ENCODE measurements at regions not wholly inside any gene's neighbourhood (a gene's known extent, or its start where the extent isn't known, plus 50 kb on each side); places are given as distances from the start of the nearest gene placed in this dataset.

- no peaks in the 10 kb centered on the region for H3K27me3 ChIP-seq
- no peak overlapping the region for H3K4me3 ChIP-seq
- DNase-seq: no peak
- no peaks in the 10 kb centered on the region for H3K9me3 ChIP-seq
- TF ChIP-seq CTCF (IDR thresholded peaks at IDR 0.05) (no peak), EP300 (IDR thresholded peaks at IDR 0.05) (no peak), POLR2A (IDR thresholded peaks at IDR 0.05) (no peak)
- intact Hi-C loops (cut with DNase I): loop anchor here in 1 of 4 donors (5.0 kb wide), 1 partner anchor 1925 kb away; no protein-coding TSS in a partner anchor
- H3K27ac ChIP-seq: no peak overlapping the region
- WGBS, 3 donors: 58 to 74% (median 67%) methylated on average over 2 of the region's 2 CpGs
- H3K4me1 ChIP-seq (ENCODE audit: insufficient read depth): no peaks in the 10 kb centered on the region
- H3K36me3 ChIP-seq: no peaks in the 10 kb centered on the region
These were observed 296.3 kb downstream of the GPAM start for GRCh38 chr10:111887266-111887665.

GRCh38 chr10:111890046-111890445 is 293.5 kb downstream of the GPAM start:
- no peaks in the 10 kb centered on the region for H3K4me1 ChIP-seq (ENCODE audit: insufficient read depth)
- no peaks in the 10 kb centered on the region for H3K27me3 ChIP-seq
- no peak overlapping the region for H3K4me3 ChIP-seq
- no peaks in the 10 kb centered on the region for H3K9me3 ChIP-seq
- intact Hi-C loops (cut with DNase I): no loop called here
- TF ChIP-seq POLR2A (IDR thresholded peaks at IDR 0.05): no peak
- no peak overlapping the region for H3K27ac ChIP-seq
- H3K36me3 ChIP-seq: no peaks in the 10 kb centered on the region
- no peak for DNase-seq
- WGBS, 3 donors: 55 to 66% (median 62%) methylated on average over 3 of the region's 3 CpGs

- DNase-seq: no peak
- Histone ChIP-seq H3K27ac (no peak overlapping the region), H3K27me3 (no peaks in the 10 kb centered on the region), H3K36me3 (no peaks in the 10 kb centered on the region), H3K9me3 (no peaks in the 10 kb centered on the region), H3K4me1 (ENCODE audit: insufficient read depth) (no peaks in the 10 kb centered on the region), H3K4me3 (no peak overlapping the region)
- 45 to 52% (median 47%) methylated on average over 4 of the region's 4 CpGs for WGBS, 3 donors
- intact Hi-C loops (cut with DNase I): no loop called here
- TF ChIP-seq CTCF (IDR thresholded peaks at IDR 0.05) (no peak), EP300 (IDR thresholded peaks at IDR 0.05) (no peak)
These were observed 267.6 kb downstream of the GPAM start for GRCh38 chr10:111916011-111916410.

- Histone ChIP-seq H3K9me3 (no peaks in the 10 kb centered on the region), H3K4me3 (no peak overlapping the region), H3K27ac (no peak overlapping the region), H3K27me3 (no peaks in the 10 kb centered on the region), H3K36me3 (no peaks in the 10 kb centered on the region), H3K4me1 (ENCODE audit: insufficient read depth) (no peaks in the 10 kb centered on the region)
- DNase-seq: no peak
- TF ChIP-seq EP300 (IDR thresholded peaks at IDR 0.05) (no peak), CTCF (IDR thresholded peaks at IDR 0.05) (no peak), POLR2A (IDR thresholded peaks at IDR 0.05) (no peak)
- intact Hi-C loops (cut with DNase I): no loop called here
- WGBS, 3 donors: 83 to 95% (median 85%) methylated on average over 2 of the region's 2 CpGs
These were observed 261.7 kb downstream of the GPAM start for GRCh38 chr10:111921821-111922220.

GRCh38 chr10:111923032-111923431 is 260.5 kb downstream of the GPAM start:
- Histone ChIP-seq H3K4me3 (no peak overlapping the region), H3K9me3 (no peaks in the 10 kb centered on the region), H3K27me3 (no peaks in the 10 kb centered on the region), H3K4me1 (ENCODE audit: insufficient read depth) (no peaks in the 10 kb centered on the region), H3K27ac (no peak overlapping the region), H3K36me3 (no peaks in the 10 kb centered on the region)
- no peak for DNase-seq
- 67 to 82% (median 68%) methylated on average over 1 of the region's 1 CpG for WGBS, 3 donors
- intact Hi-C loops (cut with DNase I): no loop called here
- TF ChIP-seq POLR2A (IDR thresholded peaks at IDR 0.05) (no peak), EP300 (IDR thresholded peaks at IDR 0.05) (no peak), CTCF (IDR thresholded peaks at IDR 0.05) (no peak)
